Astrocyte (in vitro differentiated cells and primary cell): ENCODE measurements at regions not wholly inside any gene's neighbourhood (a gene's known extent, or its start where the extent isn't known, plus 50 kb on each side); places are given as distances from the start of the nearest gene placed in this dataset.

Experiments used
- CTCF ChIP-seq: IDR thresholded peaks from 2 replicates; pipeline ENCODE4 v1.5.1; 2011; ENCODE audit warnings: low read depth, mild to moderate bottlenecking, inconsistent platforms, low read length, moderate library complexity; ENCODE audit not compliant: insufficient read depth
- EZH2 ChIP-seq: IDR thresholded peaks from 2 replicates; pipeline ENCODE4 v1.6.1; 2012; ENCODE audit warnings: mild to moderate bottlenecking, low read length, inconsistent platforms; ENCODE audit not compliant: insufficient read depth

DNA sequence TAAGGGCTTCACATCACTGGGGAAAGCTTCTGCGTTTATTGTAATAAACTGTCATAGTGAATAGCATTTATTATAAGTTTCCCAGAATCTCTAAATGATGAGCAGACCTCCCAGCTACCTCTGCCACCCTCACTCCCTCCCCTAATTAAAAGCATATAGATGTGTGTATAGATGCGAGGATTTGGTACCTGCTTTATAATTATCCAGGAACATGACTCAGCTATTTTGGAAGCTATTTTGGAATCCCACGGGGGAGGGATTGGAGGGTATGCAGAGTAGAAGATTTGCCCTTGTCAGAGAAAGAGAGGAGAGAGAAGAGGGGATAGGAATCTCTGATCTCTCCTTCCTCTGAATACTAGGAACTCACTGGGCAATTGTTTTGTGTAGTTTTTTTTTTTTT lies 455.3 kb downstream of the ADRA2A start:
- TF ChIP-seq CTCF = no peak
- TF ChIP-seq EZH2 = no peak
